IMR-90 (cell line): ENCODE measurements at regions not wholly inside any gene's neighbourhood (a gene's known extent, or its start where the extent isn't known, plus 50 kb on each side); places are given as distances from the start of the nearest gene placed in this dataset.
A peak's percentile ranks its signal among the peaks of the same experiment; 100 is the strongest.

Experiments used
- ATAC-seq: fragments of 200-7000 bp; cut with Tn5 transposase; 2 replicates; pipeline ENCODE4 v1.9.1; 2020; ENCODE audit warnings: low read depth, mild to moderate bottlenecking, moderate library complexity
- BruUV-seq: library from RNA; stranded (reverse); fragments of 400-500 nt; replicated peaks from 2 replicates; lab custom pipeline; 2021; lab: Mats Ljungman, UMichigan
- CTCF ChIA-PET: fragments of 300-600 bp; formaldehyde crosslinking; extraction: SDS; loops from one replicate; lab custom pipeline; 2021; ENCODE audit warnings: antibody characterized with exemption; lab: Yijun Ruan, JAX
- POLR2A ChIA-PET: fragments of 300-600 bp; sonication (Branson Sonifier 250); formaldehyde crosslinking; loops from one replicate; lab custom pipeline; 2022; ENCODE audit warnings: antibody characterized with exemption; ENCODE audit not compliant: unreplicated experiment; lab: Charles Lee
- DNase-seq: peaks from one replicate; pipeline ENCODE4 v3.0.0; 2013
- H2AFZ ChIP-seq: replicated peaks from 2 replicates; pipeline ENCODE3; 2013; ENCODE audit warnings: low read length, mild to moderate bottlenecking; ENCODE audit not compliant: poor library complexity
- H2AK5ac ChIP-seq: 2 replicates; pipeline ENCODE4 v1.6.1; 2013; ENCODE audit warnings: low read depth, low read length, inconsistent platforms
- H2AK9ac ChIP-seq: replicated peaks from 2 replicates; pipeline ENCODE3; 2013; ENCODE audit warnings: mild to moderate bottlenecking, low read depth, low read length, moderate library complexity; ENCODE audit not compliant: poor library complexity
- H2BK120ac ChIP-seq: 2 replicates; pipeline ENCODE4 v1.6.1; 2013; ENCODE audit warnings: low read depth, low read length, inconsistent platforms
- H2BK15ac ChIP-seq: 3 replicates; pipeline ENCODE4 v1.6.1; 2013; ENCODE audit warnings: low read depth, low read length, inconsistent platforms
- H2BK20ac ChIP-seq: 2 replicates; pipeline ENCODE4 v1.6.1; 2013; ENCODE audit warnings: low read depth, mild to moderate bottlenecking, inconsistent platforms, low read length, moderate library complexity
- H2BK5ac ChIP-seq: 2 replicates; pipeline ENCODE4 v1.6.1; 2013; ENCODE audit warnings: mild to moderate bottlenecking, low read depth, low read length, inconsistent platforms; ENCODE audit not compliant: poor library complexity, severe bottlenecking
- H3K14ac ChIP-seq: replicated peaks from 2 replicates; pipeline ENCODE4 v1.6.1; 2013; ENCODE audit warnings: low read depth, low read length, inconsistent platforms
- H3K18ac ChIP-seq: 2 replicates; pipeline ENCODE4 v1.6.1; 2013; ENCODE audit warnings: low read depth, low read length, control low read depth
- H3K23ac ChIP-seq: 2 replicates; pipeline ENCODE4 v1.6.1; 2013; ENCODE audit warnings: low read depth, low read length, inconsistent platforms
- H3K27ac ChIP-seq: 2 replicates; pipeline ENCODE4 v1.5.1; 2013; ENCODE audit warnings: mild to moderate bottlenecking, control low read depth, low read length; ENCODE audit not compliant: insufficient read depth
- H3K27me3 ChIP-seq: 2 replicates; pipeline ENCODE4 v1.6.1; 2013; ENCODE audit warnings: low read length; ENCODE audit not compliant: control insufficient read depth, insufficient read depth
- H3K36me3 ChIP-seq: 2 replicates; pipeline ENCODE4 v1.6.1; 2013; ENCODE audit warnings: low read length, mixed read lengths; ENCODE audit not compliant: control insufficient read depth, insufficient read depth
- H3K4ac ChIP-seq: 2 replicates; pipeline ENCODE4 v1.6.1; 2013; ENCODE audit warnings: low read depth, low read length, inconsistent platforms
- H3K4me1 ChIP-seq: 2 replicates; pipeline ENCODE4 v1.6.1; 2013; ENCODE audit warnings: low read length, mixed read lengths; ENCODE audit not compliant: control insufficient read depth, insufficient read depth
- H3K4me2 ChIP-seq: 2 replicates; pipeline ENCODE4 v1.6.1; 2013; ENCODE audit warnings: low read depth, mild to moderate bottlenecking, control low read depth, low read length, moderate library complexity
- H3K4me3 ChIP-seq: 2 replicates; pipeline ENCODE4 v1.5.1; 2013; ENCODE audit warnings: low read depth, mild to moderate bottlenecking, control low read depth, low read length, moderate library complexity; ENCODE audit not compliant: insufficient read depth
- H3K56ac ChIP-seq: 2 replicates; pipeline ENCODE4 v1.6.1; 2013; ENCODE audit warnings: low read length, inconsistent platforms; ENCODE audit not compliant: insufficient read depth; ENCODE audit errors: extremely low read depth
- H3K79me1 ChIP-seq, 2 experiments: 2 replicates each; pipeline ENCODE4 v1.6.1; 2013; ENCODE audit warnings: low read length in 2 of 2, inconsistent platforms in 1 of 2, low read depth in 1 of 2
- H3K9ac ChIP-seq: 2 replicates; pipeline ENCODE4 v1.6.1; 2013; ENCODE audit warnings: low read depth, low read length, control low read depth
- H3K9me1 ChIP-seq: 2 replicates; pipeline ENCODE4 v1.6.1; 2013; ENCODE audit warnings: low read length, inconsistent platforms; ENCODE audit not compliant: insufficient read depth
- H3K9me3 ChIP-seq: 2 replicates; pipeline ENCODE4 v1.6.1; 2013; ENCODE audit warnings: low read length; ENCODE audit not compliant: control insufficient read depth, insufficient read depth
- H4K20me1 ChIP-seq: 2 replicates; pipeline ENCODE4 v1.6.1; 2013; ENCODE audit warnings: low read length, inconsistent platforms; ENCODE audit not compliant: insufficient read depth
- H4K5ac ChIP-seq: 2 replicates; pipeline ENCODE4 v1.6.1; 2013; ENCODE audit warnings: mild to moderate bottlenecking, low read depth, low read length, control low read depth
- H4K8ac ChIP-seq, 2 experiments: 2 replicates each; pipeline ENCODE4 v1.6.1; 2013; ENCODE audit warnings: low read depth in 2 of 2, low read length in 2 of 2, control low read depth in 1 of 2, inconsistent platforms in 1 of 2
- H4K91ac ChIP-seq: 2 replicates; pipeline ENCODE4 v1.6.1; 2013; ENCODE audit warnings: low read depth, low read length, inconsistent platforms; ENCODE audit not compliant: insufficient read depth
- CHD1 ChIP-seq: IDR thresholded peaks from 2 replicates; pipeline ENCODE4 v1.6.1; 2012; ENCODE audit warnings: low read depth, low read length, improper control_type of control experiment
- RAD21 ChIP-seq: IDR thresholded peaks from 2 replicates; pipeline ENCODE4 v1.6.1; 2012; ENCODE audit warnings: low read length, improper control_type of control experiment
- RFX5 ChIP-seq: IDR thresholded peaks from 2 replicates; pipeline ENCODE4 v1.8.0; 2012; ENCODE audit warnings: low read depth, mild to moderate bottlenecking, low read length, moderate library complexity
- USF2 ChIP-seq: fragments of 150-350 bp; IDR thresholded peaks from 2 replicates; pipeline ENCODE4 v1.6.1; 2017; ENCODE audit warnings: mild to moderate bottlenecking, antibody characterized with exemption, low read length, low read depth
- WGBS, 2 experiments: methylation state at CpG; one replicate each; pipeline versions ENCODE4 v1.1.5 to v1.1.7; 2013; ENCODE audit warnings: missing lambda C conversion rate in 2 of 2; ENCODE audit not compliant: insufficient read length in 1 of 2; ENCODE audit errors: extremely low coverage in 2 of 2; 5-methylcytosine and 5-hydroxymethylcytosine counted together
- dilution Hi-C: fragments of 300-500 bp; cut with HindIII; formaldehyde crosslinking; loops from one replicate; pipeline ENCODE4 v1.14.3; 2018; ENCODE audit warnings: low sequenced_read_pairs; ENCODE audit not compliant: unreplicated experiment
- in situ Hi-C: fragments of 300-500 bp; cut with MboI; formaldehyde crosslinking; loops from 3 replicates; pipeline ENCODE4 v1.14.3; 2019; ENCODE audit warnings: low sequenced_read_pairs, inconsistent platforms, mixed read lengths
- intact Hi-C: fragments of 100-400 bp; cut with micrococcal nuclease; formaldehyde crosslinking; loops from 2 replicates; pipeline ENCODE4 v1.10.0; 2022

DNA sequence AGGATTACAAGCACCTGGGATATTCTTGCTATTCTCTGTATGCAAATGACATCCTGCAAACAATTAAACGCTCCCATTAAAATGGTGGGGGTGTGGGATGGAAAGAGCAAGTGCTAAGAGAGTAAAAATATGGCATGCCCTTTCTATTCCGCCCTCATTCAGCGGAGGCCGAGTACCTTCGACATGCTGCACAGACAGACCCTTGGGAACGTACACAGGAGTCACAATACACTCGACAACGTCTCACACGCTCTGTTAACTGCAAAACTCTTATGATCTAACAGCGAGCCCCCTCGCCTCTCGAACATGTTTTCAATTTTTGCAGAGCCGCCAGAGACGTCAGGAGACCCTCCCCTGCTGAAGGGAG, 322.2 kb downstream of the CEMIP2 start:
- no peaks in the 10 kb centered on the region for H3K36me3 ChIP-seq
- ChIA-PET POLR2A (no interaction called here), CTCF (no interaction called here)
- no peak overlapping the region for H2BK5ac ChIP-seq
- no peaks in the 10 kb centered on the region for H3K4me1 ChIP-seq
- H3K18ac ChIP-seq = no peak overlapping the region
- BruUV-seq = no TSS peak
- H3K9ac ChIP-seq = no peak overlapping the region
- H2BK20ac ChIP-seq = no peak overlapping the region
- H3K27ac ChIP-seq = no peak overlapping the region
- no peak overlapping the region for H2AFZ ChIP-seq
- intact Hi-C loops (no loop called here), in situ Hi-C loops (no loop called here), dilution Hi-C loops (no loop called here)
- H3K79me1 ChIP-seq = no peaks in the 10 kb centered on the region
- H3K9me1 ChIP-seq = no peaks in the 10 kb centered on the region
- H3K4ac ChIP-seq = no peak overlapping the region
- no peak overlapping the region for H3K56ac ChIP-seq
- no peak overlapping the region for H3K4me3 ChIP-seq
- 0 out of 2 replicates have a peak overlapping the region, but pooled peaks have one; percentile 93 for H3K4me2 ChIP-seq
- H2BK120ac ChIP-seq = no peak overlapping the region
- H2AK5ac ChIP-seq = no peak overlapping the region
- H3K14ac ChIP-seq = no peak overlapping the region
- no peak for TF ChIP-seq RAD21
- no peak for TF ChIP-seq CHD1
- TF ChIP-seq USF2 = no peak
- TF ChIP-seq RFX5 = no peak
- no peak overlapping the region for H4K8ac ChIP-seq
- no peaks in the 10 kb centered on the region for H3K9me3 ChIP-seq
- H4K91ac ChIP-seq = no peak overlapping the region
- ATAC-seq = no peak
- H2AK9ac ChIP-seq = no peak overlapping the region
- H4K20me1 ChIP-seq = no peaks in the 10 kb centered on the region; the same call in 1 of the 2 replicates
- WGBS, 2 experiments = no CpG with 5 or more reads among the region's 14 CpGs
- DNase-seq = no peak
- H3K27me3 ChIP-seq = peaks cover 4% of the 10 kb centered on the region
- H3K23ac ChIP-seq = no peak overlapping the region
- H4K5ac ChIP-seq = no peak overlapping the region
- no peak overlapping the region for H2BK15ac ChIP-seq
